SK-N-MC (cell line): ENCODE measurements at regions not wholly inside any gene's neighbourhood (a gene's known extent, or its start where the extent isn't known, plus 50 kb on each side); places are given as distances from the start of the nearest gene placed in this dataset.

Source experiments
- EZH2 ChIP-seq: fragments of 200-600 bp; sonication (generic); IDR thresholded peaks from one replicate; pipeline ENCODE4 v1.6.1; 2017; ENCODE audit warnings: antibody characterized with exemption
- FOXP2 ChIP-seq: optimal IDR thresholded peaks from 2 replicates; pipeline ENCODE3; 2011; ENCODE audit warnings: mild to moderate bottlenecking, moderate library complexity; ENCODE audit not compliant: insufficient read depth; ENCODE audit errors: extremely low read length, control extremely low read depth
- POLR2AphosphoS5 ChIP-seq: IDR thresholded peaks from 2 replicates; pipeline ENCODE4 v1.6.1; 2012; ENCODE audit warnings: mild to moderate bottlenecking, low read depth, low read length, borderline replicate concordance

- TF ChIP-seq EZH2 (no peak), POLR2AphosphoS5 (no peak), FOXP2 (no peak)
Observed at GRCh38 chr20:12677925-12678324, 330.8 kb upstream of the SPTLC3 start.
